H1 (cell line): ENCODE measurements at regions not wholly inside any gene's neighbourhood (a gene's known extent, or its start where the extent isn't known, plus 50 kb on each side); places are given as distances from the start of the nearest gene placed in this dataset.

Source experiments
- ASH2L ChIP-seq: fragments of 200-600, 300-600 bp; sonication (generic); IDR thresholded peaks from one replicate; pipeline ENCODE4 v1.7.1; 2017; ENCODE audit warnings: low read length
- HDAC2 ChIP-seq, 2 experiments: fragments of 300-600 bp in 1 of 2; sonication (generic) in 1 of 2; IDR thresholded peaks; 2 replicates each; pipeline ENCODE4 v1.6.1; 2011 to 2012; ENCODE audit warnings: low read depth in 2 of 2, low read length in 2 of 2, mild to moderate bottlenecking in 2 of 2, moderate library complexity in 2 of 2, borderline replicate concordance in 1 of 2, inconsistent platforms in 1 of 2
- JUND ChIP-seq: IDR thresholded peaks from 2 replicates; pipeline ENCODE4 v1.6.1; 2011; ENCODE audit warnings: mild to moderate bottlenecking, improper control_type of control experiment, low read length

- TF ChIP-seq JUND (no peak), ASH2L (no peak), HDAC2 (IDR thresholded peaks at IDR 0.05; ENCODE audit: borderline replicate concordance in 1 of 2, low read depth in 2 of 2, low read length in 2 of 2) (no peak)
These were observed 108.6 kb upstream of the PDE3A start (continued) for GRCh38 chr12:20259786-20260185.
